Glutamatergic neuron (in vitro differentiated cells): ENCODE measurements at regions not wholly inside any gene's neighbourhood (a gene's known extent, or its start where the extent isn't known, plus 50 kb on each side); places are given as distances from the start of the nearest gene placed in this dataset.

Experiments
- DNase-seq: peaks from one replicate; pipeline ENCODE4 v3.0.0; 2022
- H3K27ac Mint-ChIP-seq: one replicate; pipeline ENCODE4 v1.8.0; 2020; ENCODE audit warnings: mild to moderate bottlenecking, mixed read lengths, inconsistent platforms; ENCODE audit not compliant: unreplicated experiment
- H3K27me3 Mint-ChIP-seq: one replicate; pipeline ENCODE4 v1.8.0; 2020; ENCODE audit warnings: mild to moderate bottlenecking, moderate library complexity, mixed read lengths, inconsistent platforms; ENCODE audit not compliant: unreplicated experiment
- H3K36me3 Mint-ChIP-seq: one replicate; pipeline ENCODE4 v1.8.0; 2020; ENCODE audit warnings: mild to moderate bottlenecking, mixed read lengths, inconsistent platforms; ENCODE audit not compliant: unreplicated experiment
- H3K4me1 Mint-ChIP-seq: one replicate; pipeline ENCODE4 v1.8.0; 2020; ENCODE audit warnings: mild to moderate bottlenecking, low read depth, mixed read lengths, inconsistent platforms; ENCODE audit not compliant: unreplicated experiment
- H3K4me3 Mint-ChIP-seq: one replicate; pipeline ENCODE4 v1.8.0; 2020; ENCODE audit warnings: mild to moderate bottlenecking, mixed read lengths, inconsistent platforms; ENCODE audit not compliant: unreplicated experiment
- H3K9me3 Mint-ChIP-seq: one replicate; pipeline ENCODE4 v1.8.0; 2020; ENCODE audit warnings: mild to moderate bottlenecking, moderate library complexity, mixed read lengths, inconsistent platforms; ENCODE audit not compliant: unreplicated experiment
- CTCF ChIP-seq: fragments of 200-600 bp; sonication (generic); IDR thresholded peaks from one replicate; pipeline ENCODE4 v1.5.0; 2021; ENCODE audit not compliant: partially characterized antibody, unreplicated experiment

- Mint-ChIP-seq H3K4me1 (peaks cover 8% of the 10 kb centered on the region), H3K27ac (no peak overlapping the region), H3K9me3 (peaks cover 2% of the 10 kb centered on the region), H3K4me3 (no peak overlapping the region), H3K36me3 (peaks cover 9% of the 10 kb centered on the region), H3K27me3 (peaks cover 4% of the 10 kb centered on the region)
- TF ChIP-seq CTCF, result no peak
- DNase-seq, result no peak
Observed at GRCh38 chr5:68946728-68947127, 147.1 kb upstream of the SLC30A5 start.

GRCh38 chr5:68947986-68948385, 145.8 kb upstream of the SLC30A5 start:
- H3K27me3 Mint-ChIP-seq, result peaks cover 4% of the 10 kb centered on the region
- H3K36me3 Mint-ChIP-seq, result peaks cover 1% of the 10 kb centered on the region
- no peak overlapping the region for H3K4me3 Mint-ChIP-seq
- TF ChIP-seq CTCF, result no peak
- peaks cover 8% of the 10 kb centered on the region for H3K4me1 Mint-ChIP-seq
- DNase-seq, result no peak
- no peak overlapping the region for H3K27ac Mint-ChIP-seq
- peaks cover under 1% of the 10 kb centered on the region for H3K9me3 Mint-ChIP-seq

- no peak for DNase-seq
- TF ChIP-seq CTCF, result no peak
- peaks cover 8% of the 10 kb centered on the region for H3K4me1 Mint-ChIP-seq
- H3K4me3 Mint-ChIP-seq, result no peak overlapping the region
- no peak overlapping the region for H3K27ac Mint-ChIP-seq
- no peaks in the 10 kb centered on the region for H3K9me3 Mint-ChIP-seq
- H3K27me3 Mint-ChIP-seq, result no peaks in the 10 kb centered on the region
- H3K36me3 Mint-ChIP-seq, result no peaks in the 10 kb centered on the region
Observed at GRCh38 chr5:68949256-68949655, 144.6 kb upstream of the SLC30A5 start.

GRCh38 chr5:68949711-68950110, 144.1 kb upstream of the SLC30A5 start:
- no peak overlapping the region for H3K4me3 Mint-ChIP-seq
- TF ChIP-seq CTCF, result no peak
- no peaks in the 10 kb centered on the region for H3K36me3 Mint-ChIP-seq
- H3K27ac Mint-ChIP-seq, result no peak overlapping the region
- H3K4me1 Mint-ChIP-seq, result peaks cover 8% of the 10 kb centered on the region
- no peaks in the 10 kb centered on the region for H3K27me3 Mint-ChIP-seq
- no peaks in the 10 kb centered on the region for H3K9me3 Mint-ChIP-seq
- no peak for DNase-seq

- Mint-ChIP-seq H3K9me3 (no peaks in the 10 kb centered on the region), H3K36me3 (no peaks in the 10 kb centered on the region), H3K27me3 (no peaks in the 10 kb centered on the region), H3K4me1 (peaks cover 8% of the 10 kb centered on the region), H3K27ac (peak overlapping the region; percentile 16), H3K4me3 (no peak overlapping the region)
- no peak for TF ChIP-seq CTCF
- peak; percentile 38 for DNase-seq
Observed at GRCh38 chr5:68950125-68950524, 143.7 kb upstream of the SLC30A5 start.
